H9 (cell line): ENCODE measurements at regions not wholly inside any gene's neighbourhood (a gene's known extent, or its start where the extent isn't known, plus 50 kb on each side); places are given as distances from the start of the nearest gene placed in this dataset.
A peak's percentile ranks its signal among the peaks of the same experiment; 100 is the strongest.

Experiments
- DNase-seq: peaks from one replicate; pipeline ENCODE4 v3.0.0-alpha.2; 2017
- H2AFZ ChIP-seq: one replicate; pipeline ENCODE4 v1.6.1; 2013; ENCODE audit warnings: mild to moderate bottlenecking, low read length, control low read depth, moderate library complexity
- H2AK5ac ChIP-seq: 2 replicates; pipeline ENCODE4 v1.6.1; 2013; ENCODE audit warnings: low read length, control low read depth, mixed read lengths; ENCODE audit not compliant: insufficient read length
- H2BK120ac ChIP-seq: one replicate; pipeline ENCODE4 v1.6.1; 2013; ENCODE audit warnings: low read depth, mild to moderate bottlenecking, low read length, control low read depth, inconsistent platforms; ENCODE audit not compliant: poor library complexity, severe bottlenecking
- H2BK12ac ChIP-seq: 2 replicates; pipeline ENCODE4 v1.6.1; 2013; ENCODE audit warnings: low read length, control low read depth, mixed read lengths, low read depth; ENCODE audit not compliant: insufficient read length
- H2BK15ac ChIP-seq: 2 replicates; pipeline ENCODE4 v1.6.1; 2013; ENCODE audit warnings: low read depth, low read length, control low read depth
- H2BK20ac ChIP-seq: one replicate; pipeline ENCODE4 v1.6.1; 2013; ENCODE audit warnings: low read depth, mild to moderate bottlenecking, low read length, control low read depth, inconsistent platforms; ENCODE audit not compliant: poor library complexity, severe bottlenecking
- H2BK5ac ChIP-seq: 2 replicates; pipeline ENCODE4 v1.6.1; 2013; ENCODE audit warnings: low read length, control low read depth, mixed read lengths; ENCODE audit not compliant: insufficient read length
- H3K14ac ChIP-seq: 2 replicates; pipeline ENCODE4 v1.6.1; 2013; ENCODE audit warnings: low read length, control low read depth; ENCODE audit not compliant: insufficient read depth
- H3K18ac ChIP-seq: 2 replicates; pipeline ENCODE4 v1.6.1; 2013; ENCODE audit warnings: low read depth, mild to moderate bottlenecking, mixed read lengths, low read length, control low read depth; ENCODE audit not compliant: insufficient read length
- H3K23ac ChIP-seq: 2 replicates; pipeline ENCODE4 v1.6.1; 2013; ENCODE audit warnings: low read length, control low read depth, mixed read lengths, low read depth; ENCODE audit not compliant: insufficient read length
- H3K23me2 ChIP-seq: 2 replicates; pipeline ENCODE4 v1.6.1; 2013; ENCODE audit warnings: low read depth, mild to moderate bottlenecking, mixed read lengths, low read length, control low read depth; ENCODE audit not compliant: insufficient read length, poor library complexity, severe bottlenecking
- H3K27ac ChIP-seq: 2 replicates; pipeline ENCODE4 v1.5.1; 2013; ENCODE audit warnings: low read length, control low read depth, mixed read lengths, low read depth; ENCODE audit not compliant: insufficient read length
- H3K27me3 ChIP-seq: 2 replicates; pipeline ENCODE4 v1.6.1; 2013; ENCODE audit warnings: low read length, control low read depth, inconsistent platforms; ENCODE audit not compliant: insufficient read depth
- H3K4ac ChIP-seq: 2 replicates; pipeline ENCODE4 v1.6.1; 2013; ENCODE audit warnings: low read depth, mild to moderate bottlenecking, control low read depth, inconsistent platforms, low read length, moderate library complexity
- H3K4me1 ChIP-seq: 2 replicates; pipeline ENCODE4 v1.6.1; 2013; ENCODE audit warnings: low read length, control low read depth, inconsistent platforms; ENCODE audit not compliant: insufficient read depth
- H3K4me2 ChIP-seq: 2 replicates; pipeline ENCODE4 v1.6.1; 2013; ENCODE audit warnings: low read length, control low read depth, mixed read lengths; ENCODE audit not compliant: insufficient read length, insufficient read depth
- H3K56ac ChIP-seq: 2 replicates; pipeline ENCODE4 v1.6.1; 2013; ENCODE audit warnings: low read depth, mild to moderate bottlenecking, mixed read lengths, low read length, control low read depth; ENCODE audit not compliant: insufficient read length
- H3K79me1 ChIP-seq: 2 replicates; pipeline ENCODE4 v1.6.1; 2013; ENCODE audit warnings: low read depth, mild to moderate bottlenecking, moderate library complexity, low read length, control low read depth, inconsistent platforms; ENCODE audit not compliant: insufficient read depth, poor library complexity, severe bottlenecking
- H3K79me2 ChIP-seq: 2 replicates; pipeline ENCODE4 v1.6.1; 2013; ENCODE audit warnings: low read length, control low read depth, inconsistent platforms; ENCODE audit not compliant: insufficient read depth
- H3K9ac ChIP-seq: 2 replicates; pipeline ENCODE4 v1.6.1; 2013; ENCODE audit warnings: low read length, control low read depth, mixed read lengths; ENCODE audit not compliant: insufficient read length; ENCODE audit errors: extremely low read depth
- H3K9me3 ChIP-seq: one replicate; pipeline ENCODE4 v1.6.1; 2013; ENCODE audit warnings: low read depth, low read length, inconsistent platforms; ENCODE audit not compliant: control insufficient read depth
- H3T11ph ChIP-seq: one replicate; pipeline ENCODE4 v1.6.1; 2013; ENCODE audit warnings: mild to moderate bottlenecking, low read length, control low read depth, inconsistent platforms
- H4K20me1 ChIP-seq: one replicate; pipeline ENCODE4 v1.6.1; 2013; ENCODE audit not compliant: control insufficient read depth, insufficient read length, insufficient read depth
- H4K5ac ChIP-seq: 2 replicates; pipeline ENCODE4 v1.6.1; 2013; ENCODE audit warnings: low read depth, mild to moderate bottlenecking, mixed read lengths, low read length, control low read depth; ENCODE audit not compliant: insufficient read length
- H4K8ac ChIP-seq: replicated peaks from 2 replicates; pipeline ENCODE4 v1.6.1; 2013; ENCODE audit warnings: low read length, control low read depth, mixed read lengths, low read depth; ENCODE audit not compliant: insufficient read length
- H4K91ac ChIP-seq: 2 replicates; pipeline ENCODE4 v1.6.1; 2013; ENCODE audit warnings: low read depth, mild to moderate bottlenecking, moderate library complexity, mixed read lengths, low read length, control low read depth; ENCODE audit not compliant: insufficient read length
- H3K27ac Mint-ChIP-seq, 3 experiments: 2 replicates in 2 of 3; 3 replicates in 1 of 3; pipeline ENCODE4 v1.8.0; 2020 to 2021; ENCODE audit warnings: mixed read lengths in 3 of 3, mild to moderate bottlenecking in 1 of 3, moderate library complexity in 1 of 3
- H3K27me3 Mint-ChIP-seq: 2 replicates; pipeline ENCODE4 v1.8.0; 2021; ENCODE audit warnings: low read depth, mild to moderate bottlenecking, moderate library complexity, mixed read lengths
- H3K36me3 Mint-ChIP-seq, 3 experiments: 2 replicates in 2 of 3; 3 replicates in 1 of 3; pipeline ENCODE4 v1.8.0; 2020 to 2021; ENCODE audit warnings: low read depth in 3 of 3, mixed read lengths in 3 of 3; ENCODE audit not compliant: insufficient read depth in 1 of 3
- H3K4me1 Mint-ChIP-seq, 2 experiments: 2 replicates each; pipeline ENCODE4 v1.8.0; 2020; ENCODE audit warnings: mixed read lengths in 2 of 2
- H3K4me3 Mint-ChIP-seq, 2 experiments: 2 replicates in 1 of 2; 3 replicates in 1 of 2; pipeline ENCODE4 v1.8.0; 2020 to 2021; ENCODE audit warnings: mild to moderate bottlenecking in 2 of 2, mixed read lengths in 2 of 2, moderate library complexity in 1 of 2
- H3K9me3 Mint-ChIP-seq, 2 experiments: 2 replicates in 1 of 2; 3 replicates in 1 of 2; pipeline ENCODE4 v1.8.0; 2020; ENCODE audit warnings: mild to moderate bottlenecking in 2 of 2, mixed read lengths in 2 of 2, moderate library complexity in 1 of 2
- CTCF ChIP-seq: fragments of 200-600 bp; sonication (generic); conservative IDR thresholded peaks from 3 replicates; pipeline ENCODE4 v1.8.0; 2021; ENCODE audit warnings: antibody characterized with exemption, mild to moderate bottlenecking
- WGBS: extraction: QIAGEN DNeasy Blood & Tissue Kit; methylation state at CpG from one replicate; pipeline ENCODE4 v1.1.7; 2013; ENCODE audit warnings: missing lambda C conversion rate, low lambda C conversion rate, mixed read lengths; ENCODE audit not compliant: insufficient read length; ENCODE audit errors: extremely low coverage; 5-methylcytosine and 5-hydroxymethylcytosine counted together

- peak overlapping the region; percentile 40 for H2AFZ ChIP-seq
- H3K9me3 Mint-ChIP-seq: peaks cover 5 to 9% of the 10 kb centered on the region in 2 experiments; a peak in 4 of 5 replicates
- no peak overlapping the region for H3K18ac ChIP-seq
- H2BK12ac ChIP-seq: no peak overlapping the region
- H3K27ac Mint-ChIP-seq: no peak overlapping the region; a peak in 1 of 7 replicates
- no peak overlapping the region for H3K4me2 ChIP-seq
- H3K4me1 Mint-ChIP-seq: no peaks in the 10 kb centered on the region
- no peak overlapping the region for H4K91ac ChIP-seq
- no peak overlapping the region for H3K4me3 Mint-ChIP-seq
- no peak overlapping the region for H2BK15ac ChIP-seq
- H4K8ac ChIP-seq: no peak overlapping the region
- H3K23ac ChIP-seq: no peak overlapping the region
- no peaks in the 10 kb centered on the region for H3K27me3 ChIP-seq
- no CpG with 5 or more reads among the region's 6 CpGs for WGBS
- no peak overlapping the region for H3K27ac ChIP-seq
- H4K20me1 ChIP-seq: no peaks in the 10 kb centered on the region
- H3K4ac ChIP-seq: no peak overlapping the region
- H3K56ac ChIP-seq: no peak overlapping the region
- no peak overlapping the region for H3T11ph ChIP-seq
- no peaks in the 10 kb centered on the region for H3K27me3 Mint-ChIP-seq
- no peak for TF ChIP-seq CTCF
- H3K14ac ChIP-seq: 0 out of 2 replicates have a peak overlapping the region, but pooled peaks have one; percentile 75
- H3K79me1 ChIP-seq: no peaks in the 10 kb centered on the region
- H3K23me2 ChIP-seq: no peaks in the 10 kb centered on the region
- H3K9ac ChIP-seq: no peak overlapping the region
- H2BK20ac ChIP-seq: no peak overlapping the region
- H3K36me3 Mint-ChIP-seq: peaks cover 0 to 9% (median 3%) of the 10 kb centered on the region in 3 experiments; a peak in 5 of 7 replicates
- H3K4me1 ChIP-seq: no peaks in the 10 kb centered on the region
- H3K79me2 ChIP-seq: no peaks in the 10 kb centered on the region
- no peak overlapping the region for H2AK5ac ChIP-seq
- no peak overlapping the region for H2BK5ac ChIP-seq
- no peaks in the 10 kb centered on the region for H3K9me3 ChIP-seq
- no peak overlapping the region for H2BK120ac ChIP-seq
- DNase-seq: no peak
- H4K5ac ChIP-seq: no peak overlapping the region
These were observed 866.9 kb upstream of the FRG1 start for GRCh38 chr4:189073739-189074138.
